Fibroblast of the conjunctiva (primary cell): ENCODE measurements at regions not wholly inside any gene's neighbourhood (a gene's known extent, or its start where the extent isn't known, plus 50 kb on each side); places are given as distances from the start of the nearest gene placed in this dataset.

Experiments
- DNase-seq: peaks from one replicate; pipeline ENCODE4 v3.0.0-alpha.2; 2010; ENCODE audit warnings: low read depth

DNA sequence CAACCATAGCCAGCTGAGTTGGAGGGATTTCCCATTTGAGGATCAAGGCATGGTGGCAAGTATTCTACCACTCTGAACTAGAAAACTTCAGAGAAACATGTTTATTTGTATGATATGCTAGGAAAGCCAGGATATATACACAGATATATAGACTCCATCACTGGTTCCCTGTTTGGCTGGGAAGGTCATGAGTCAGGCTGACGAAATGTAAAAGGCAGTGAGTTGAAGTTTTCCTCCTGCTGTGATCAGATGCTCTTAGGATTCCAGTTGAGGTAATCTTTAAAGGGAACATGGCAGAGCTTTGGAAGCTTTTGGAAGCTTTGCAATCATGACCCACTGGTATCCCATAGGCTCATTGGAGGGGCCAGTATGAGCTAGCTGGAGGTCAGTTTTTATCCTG, 1369.1 kb downstream of the EPHA7 start:
- no peak for DNase-seq

DNA sequence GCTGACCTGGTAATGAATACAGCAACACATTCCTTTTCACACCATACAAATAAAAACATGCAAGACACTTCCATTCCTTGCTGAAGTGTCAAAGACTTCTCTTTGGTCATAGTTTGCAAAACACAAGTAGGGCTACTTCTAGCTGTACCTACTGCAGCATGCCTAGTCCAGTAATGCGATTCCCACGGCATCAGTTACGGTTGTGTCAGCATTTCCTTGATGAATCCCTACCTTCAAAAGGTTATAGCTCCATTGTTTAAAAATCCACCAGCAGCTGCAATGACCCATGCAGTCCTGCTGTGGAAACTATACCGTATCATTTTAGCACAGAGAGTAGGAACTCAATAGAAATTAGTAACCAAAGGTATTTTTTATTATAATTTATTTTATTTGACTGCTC, 1371.5 kb downstream of the EPHA7 start:
- no peak for DNase-seq

DNA sequence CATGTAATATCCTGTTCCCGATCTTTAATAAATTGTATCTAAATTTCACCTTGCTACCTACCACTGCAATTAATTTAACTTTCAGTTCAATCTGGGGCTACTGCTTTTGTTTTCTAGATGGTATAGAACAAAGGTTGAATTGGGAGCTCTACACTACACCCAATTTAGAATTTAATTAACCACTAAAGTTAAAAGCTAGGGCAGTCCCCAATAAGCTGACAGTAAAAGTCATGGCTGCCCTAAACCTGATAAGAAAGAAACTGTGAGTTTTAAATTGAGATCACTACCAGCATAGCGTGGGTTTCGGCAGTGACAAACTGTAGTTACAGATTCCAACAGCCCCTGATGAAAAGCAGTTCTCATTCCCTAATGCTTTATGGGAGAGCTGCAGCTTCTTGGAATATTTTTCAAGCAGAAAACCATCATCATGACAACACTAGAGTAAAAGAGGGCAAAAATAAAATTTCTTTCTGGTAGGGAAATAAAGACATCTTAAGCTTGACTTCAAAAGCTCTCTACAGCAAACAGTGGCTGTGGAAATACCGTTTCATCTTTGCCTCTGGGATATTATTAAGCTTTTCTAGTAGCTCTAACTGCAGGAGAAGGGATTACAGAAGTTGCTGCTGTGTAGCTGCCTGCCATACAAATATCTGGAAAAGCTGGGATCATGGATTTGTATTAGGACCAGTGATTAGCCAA, 1372.1 kb downstream of the EPHA7 start:
- no peak for DNase-seq

DNA sequence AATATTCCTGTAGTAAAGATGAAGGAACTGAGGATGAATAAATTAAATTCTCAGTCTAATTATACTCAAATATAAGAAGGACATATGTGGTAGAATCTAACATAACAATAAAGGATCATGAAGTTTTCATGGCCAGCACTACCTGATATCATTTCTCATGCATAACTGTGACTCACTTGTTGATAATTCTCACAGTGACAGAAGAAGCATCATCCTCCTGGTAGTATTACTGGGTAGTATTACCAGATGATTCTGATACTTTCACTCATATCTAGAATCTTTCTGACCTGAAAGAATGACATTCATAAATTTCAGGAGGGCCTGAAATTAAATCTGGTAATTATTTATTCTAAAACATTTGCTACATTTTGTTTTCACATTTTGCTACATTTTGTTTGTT, 1375.0 kb downstream of the EPHA7 start:
- no peak for DNase-seq

DNA sequence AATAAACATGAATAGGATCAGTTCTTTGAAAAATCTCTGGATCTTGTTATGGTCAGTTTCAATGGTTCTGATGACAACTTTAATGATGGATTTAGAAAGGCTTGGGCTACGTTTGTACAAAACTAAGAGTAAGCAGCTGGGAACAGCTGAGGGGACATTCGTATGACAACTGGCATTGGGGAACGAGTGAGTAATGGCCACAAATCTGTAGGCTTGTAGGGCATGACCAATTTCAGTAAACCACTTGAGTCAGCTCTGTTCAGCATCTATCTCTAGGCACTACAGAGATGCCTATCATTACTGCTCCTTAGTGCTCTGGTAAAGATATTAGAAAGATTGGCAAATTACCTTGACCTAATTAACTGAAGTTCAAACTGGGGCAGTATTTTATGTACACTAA, 1375.6 kb downstream of the EPHA7 start:
- no peak for DNase-seq

DNA sequence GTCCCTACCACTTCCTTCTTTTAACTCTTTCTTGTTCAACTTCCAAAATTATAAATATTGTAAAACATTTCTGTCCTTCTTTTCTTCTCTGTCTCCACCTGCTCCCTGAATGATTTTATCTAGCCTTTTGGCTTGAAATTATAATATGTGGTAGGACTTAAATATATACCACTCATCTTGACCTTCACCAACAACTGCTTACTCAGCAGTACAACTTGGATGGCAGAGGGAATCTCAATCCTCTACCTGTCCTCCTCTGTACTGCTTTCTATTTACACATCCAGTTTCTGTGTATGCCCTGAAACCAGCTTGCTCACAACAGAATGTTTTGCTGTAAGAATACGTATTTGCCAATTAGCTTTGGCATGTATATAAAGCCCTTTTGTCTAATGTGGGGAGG, 1392.5 kb downstream of the EPHA7 start:
- no peak for DNase-seq

DNA sequence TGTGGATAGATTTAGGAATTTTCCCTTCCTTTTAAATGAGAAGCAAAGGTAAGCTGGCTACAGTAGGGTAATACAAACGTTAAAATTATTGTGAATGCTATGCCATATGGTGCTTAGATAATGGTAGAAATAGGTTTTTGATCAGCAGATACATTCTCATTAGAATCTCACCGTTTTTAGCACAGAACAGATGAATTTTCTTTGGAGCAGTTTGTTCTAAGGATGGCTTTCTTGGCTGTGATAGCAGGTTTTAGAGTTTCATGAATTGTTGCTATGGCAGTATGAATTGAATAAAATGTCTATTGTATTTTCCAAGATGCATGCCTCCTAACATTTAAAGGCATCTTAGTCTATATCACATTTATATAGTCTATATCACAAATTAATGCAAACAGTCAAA, 1394.5 kb downstream of the EPHA7 start:
- DNase-seq: no peak

DNA sequence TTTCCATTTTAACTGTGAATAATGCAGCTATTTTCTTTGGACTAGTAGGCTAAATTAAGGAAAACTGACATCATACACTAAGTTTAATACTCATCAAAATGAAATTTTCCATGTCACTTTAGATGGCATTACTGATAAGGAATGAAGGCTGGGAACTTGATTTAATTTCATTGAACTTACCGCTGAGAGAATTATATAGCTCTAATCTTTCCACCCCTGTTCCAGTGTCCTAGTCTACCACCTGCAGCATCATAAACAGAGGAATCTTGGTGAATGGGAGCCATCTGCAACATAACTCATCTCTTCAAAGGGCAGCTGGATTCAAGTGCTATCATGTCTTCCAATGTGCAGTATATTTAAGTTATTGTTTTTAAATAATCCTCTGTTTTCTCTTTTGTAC, 1395.2 kb downstream of the EPHA7 start:
- DNase-seq: no peak

DNA sequence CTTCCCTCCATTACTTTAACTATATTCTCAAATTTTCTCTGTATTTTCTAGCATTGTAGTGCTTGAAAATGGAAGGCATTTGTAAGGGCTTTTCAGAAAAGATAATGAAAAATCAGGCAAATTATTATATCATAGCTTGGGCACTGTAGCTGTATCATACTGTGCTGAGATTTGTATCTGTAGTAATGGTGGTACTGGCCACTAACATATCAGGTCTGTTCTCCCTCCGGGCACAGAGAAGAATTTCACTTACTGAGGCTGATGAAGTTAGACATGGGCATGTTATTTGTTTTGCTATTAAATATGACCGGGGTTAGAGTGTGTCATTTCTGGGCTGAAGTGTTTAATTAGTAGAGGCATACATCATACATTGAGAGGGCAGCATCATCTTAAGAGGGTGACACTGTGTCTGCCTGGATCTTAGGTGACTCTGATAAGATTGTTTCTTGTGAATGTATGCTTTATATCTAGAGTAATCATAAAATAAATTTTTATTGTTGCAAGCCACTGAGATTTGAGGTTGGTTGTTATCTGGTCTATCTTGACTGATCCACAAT, 1395.9 kb downstream of the EPHA7 start:
- no peak for DNase-seq

DNA sequence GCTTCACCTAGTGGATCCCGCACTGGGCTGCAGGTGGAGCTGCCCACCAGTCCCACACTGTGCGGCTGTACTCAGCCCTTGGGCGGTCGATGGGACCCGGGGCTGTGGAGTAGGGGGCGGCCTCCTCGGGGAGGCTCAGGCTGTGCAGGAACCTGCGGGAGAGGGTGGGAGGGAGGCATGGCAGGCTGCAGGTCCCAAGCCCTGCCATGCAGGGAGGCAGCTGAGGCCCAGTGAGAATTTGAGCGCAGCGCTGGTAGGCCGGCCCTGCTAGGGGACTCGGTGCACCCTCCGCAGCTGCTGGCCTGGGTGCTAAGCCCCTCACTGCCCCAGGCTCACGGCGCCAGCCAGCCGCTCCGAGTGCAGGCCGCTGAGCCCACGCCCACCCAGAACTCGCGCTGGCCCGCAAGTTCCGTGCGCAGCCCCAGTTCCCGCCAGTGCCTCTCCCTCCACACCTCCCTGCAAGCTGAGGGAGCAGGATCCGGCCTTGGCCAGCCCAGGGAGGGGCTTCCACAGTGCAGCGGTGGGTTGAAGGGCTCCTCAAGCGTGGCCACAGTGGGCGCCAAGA, 1407.6 kb downstream of the EPHA7 start:
- DNase-seq: no peak

DNA sequence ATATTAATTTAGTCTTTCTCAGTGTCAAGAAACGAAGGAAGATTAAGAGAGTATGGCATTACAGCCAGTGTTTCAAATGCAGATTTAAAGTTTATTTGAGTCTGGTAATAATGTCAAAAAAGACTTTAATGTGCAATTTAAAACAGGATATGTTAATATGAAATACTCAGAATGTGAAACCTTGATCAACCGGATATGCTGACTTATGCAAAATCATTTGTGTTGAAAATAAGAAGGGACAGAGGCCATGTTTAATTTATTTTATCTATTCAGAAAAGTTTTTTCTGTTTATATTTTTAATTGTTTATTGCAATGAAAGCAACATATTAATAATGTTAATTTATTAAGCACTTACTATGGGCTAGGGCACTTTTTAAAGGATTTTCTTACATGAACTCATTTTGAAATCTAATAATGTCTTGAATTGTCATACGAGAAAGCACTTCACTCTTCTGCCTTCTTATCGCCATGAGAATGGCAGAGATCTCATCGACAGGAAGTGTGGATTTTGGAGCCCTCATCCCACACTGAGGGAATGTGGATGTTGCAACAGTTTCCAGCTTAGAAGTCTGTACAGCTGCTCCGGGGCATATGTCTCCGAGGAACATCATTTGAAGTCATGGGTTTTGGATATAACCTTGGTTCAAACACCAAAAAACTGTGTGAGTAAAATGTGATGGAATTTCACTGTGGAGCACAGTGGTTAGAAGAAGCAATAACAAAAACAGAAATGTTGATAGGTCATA, 1410.4 kb downstream of the EPHA7 start:
- no peak for DNase-seq

DNA sequence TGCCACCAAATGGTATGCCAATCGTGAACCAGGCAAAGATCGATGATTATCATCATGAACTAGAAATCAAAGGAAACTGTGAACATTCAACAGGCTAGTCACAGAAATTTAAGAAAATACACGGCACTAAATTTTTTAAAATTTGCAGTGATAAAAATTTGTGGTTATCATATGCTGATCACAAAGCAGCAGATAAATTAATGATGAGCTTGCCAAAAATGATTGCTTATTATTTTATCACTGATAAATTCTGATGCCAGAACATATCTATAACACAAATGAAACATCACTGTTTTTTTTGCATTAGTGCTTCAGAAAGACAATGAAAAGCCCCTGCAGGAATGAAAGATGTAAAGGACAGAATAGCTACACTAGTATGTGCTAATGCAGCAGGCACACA, 1413.2 kb upstream of the MAP3K7 start:
- DNase-seq: no peak

DNA sequence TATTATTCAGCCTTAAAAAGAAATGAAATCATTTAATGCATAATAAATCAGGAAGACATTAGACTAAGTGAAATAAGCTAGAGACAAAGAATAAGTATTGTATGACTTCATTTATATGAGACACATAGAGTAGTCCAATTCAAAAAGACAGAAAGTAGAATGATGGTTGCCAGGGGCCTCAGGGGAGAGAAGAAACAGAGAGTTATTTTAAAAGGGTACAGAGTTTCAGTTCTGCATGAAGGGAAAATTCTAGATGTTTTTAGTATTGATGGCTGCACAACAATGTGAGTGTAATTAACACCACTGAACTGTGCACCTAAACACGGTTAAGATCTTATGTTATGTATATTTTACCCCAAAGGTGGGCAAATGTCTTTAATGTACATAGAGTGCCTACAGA, 1407.9 kb upstream of the MAP3K7 start:
- no peak for DNase-seq

DNA sequence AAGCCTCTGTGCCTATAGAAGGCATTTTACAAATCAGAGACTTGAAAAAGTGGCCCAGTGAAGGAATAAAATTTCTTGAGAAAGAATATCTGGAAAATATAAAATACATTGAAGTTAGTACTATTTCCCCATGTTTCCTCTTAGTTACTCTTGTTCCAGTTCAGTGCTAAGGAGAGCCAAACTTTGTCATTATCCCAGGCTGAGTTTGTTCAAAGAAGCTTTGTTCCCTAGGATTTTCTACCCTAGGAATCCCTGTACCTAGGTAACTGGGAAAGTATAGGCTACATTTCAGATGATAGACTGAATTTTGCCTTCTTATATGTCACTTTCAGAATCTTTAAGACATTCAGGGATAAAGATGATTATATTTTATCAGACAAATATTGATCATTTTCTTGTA, 1395.7 kb upstream of the MAP3K7 start:
- no peak for DNase-seq

DNA sequence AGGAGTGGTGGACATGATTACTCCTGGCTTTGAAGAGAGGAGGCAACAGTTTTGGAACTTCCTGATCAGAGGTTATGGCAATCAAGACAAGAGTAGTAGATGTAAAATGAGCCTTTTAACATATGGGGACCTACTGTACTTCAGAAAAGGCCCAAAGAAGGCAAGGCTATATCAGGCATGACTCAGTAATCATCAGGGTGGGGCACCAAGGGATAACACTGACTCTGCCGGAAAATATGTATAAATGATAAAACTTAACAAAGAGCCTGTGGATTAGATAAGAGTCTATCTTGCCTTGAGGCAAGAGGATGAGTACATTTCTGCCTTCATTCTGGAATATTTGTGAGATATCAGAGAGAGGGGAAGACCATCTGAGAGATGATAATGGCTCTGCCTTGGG, 1389.9 kb upstream of the MAP3K7 start:
- DNase-seq: no peak

DNA sequence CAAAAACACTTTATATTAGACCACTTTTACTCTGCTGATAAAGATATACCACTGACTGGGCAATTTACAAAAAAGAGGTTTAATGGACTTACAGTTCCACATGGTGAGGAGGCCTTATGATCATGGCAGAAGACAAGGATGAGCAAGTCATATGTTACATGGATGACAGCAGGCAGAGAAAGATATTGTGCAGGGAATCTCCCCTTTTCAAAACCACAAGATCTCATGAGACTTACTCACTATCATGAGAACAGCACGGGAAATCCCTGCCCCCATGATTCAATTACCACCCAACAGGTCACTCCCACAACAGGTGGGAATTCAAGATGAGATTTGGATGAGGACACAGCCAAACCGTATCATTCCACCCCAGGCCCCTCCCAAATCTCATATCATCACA, 1383.8 kb upstream of the MAP3K7 start:
- no peak for DNase-seq

DNA sequence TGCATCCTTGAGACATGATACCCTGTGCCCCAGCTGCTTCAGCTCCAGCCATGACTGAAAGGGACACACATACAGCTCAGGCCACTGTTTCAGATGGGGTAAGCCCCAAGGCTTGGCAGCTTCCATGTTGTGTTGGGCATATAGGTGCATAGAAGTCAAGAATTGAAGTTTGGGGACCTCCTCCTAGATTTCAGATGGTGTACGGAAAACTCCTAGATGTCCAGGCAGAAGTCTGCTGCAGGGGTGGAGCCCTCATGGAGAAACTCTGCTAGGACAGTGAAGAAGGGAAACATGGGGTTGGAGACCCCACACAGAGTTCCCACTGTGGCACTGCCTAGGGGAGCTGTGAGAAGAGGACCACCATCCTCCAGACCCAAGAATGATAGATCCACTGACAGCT, 1379.0 kb upstream of the MAP3K7 start:
- DNase-seq: no peak

DNA sequence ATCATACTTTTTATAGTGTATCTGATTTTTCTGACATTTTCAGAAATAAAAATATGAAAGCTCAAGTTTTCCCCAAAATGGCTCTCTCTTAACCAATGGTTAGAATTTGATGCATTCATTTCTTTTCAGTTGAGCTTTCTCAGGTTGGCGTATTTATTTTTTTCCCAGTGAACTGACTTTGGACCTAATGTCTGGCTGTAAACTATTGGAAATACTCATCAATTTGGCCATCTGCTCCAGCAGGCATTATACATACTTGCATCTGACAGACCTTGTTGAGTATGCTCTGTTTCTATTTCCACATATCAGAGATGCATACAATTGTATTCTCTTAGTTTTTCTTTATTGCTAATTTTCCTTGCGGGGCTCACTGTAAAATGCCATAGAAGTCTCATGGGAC, 1374.8 kb upstream of the MAP3K7 start:
- DNase-seq: no peak

DNA sequence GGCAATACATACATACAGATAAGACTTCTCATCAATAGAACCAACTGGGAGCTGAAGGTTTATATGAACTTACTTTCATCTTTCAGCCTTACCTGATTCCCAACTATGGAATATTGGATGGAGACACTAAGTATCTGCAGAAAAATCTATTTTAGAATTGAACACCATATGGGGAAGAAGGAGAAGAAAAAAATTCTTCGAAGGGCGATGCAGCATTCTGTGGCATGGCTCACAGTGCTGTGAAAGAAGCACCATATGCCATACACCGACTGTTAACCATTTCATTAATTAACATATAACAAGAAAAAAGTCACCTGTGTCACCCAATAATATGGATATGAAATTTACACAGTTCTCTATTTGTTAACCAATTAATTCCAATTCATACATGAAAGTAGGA, 1374.4 kb upstream of the MAP3K7 start:
- no peak for DNase-seq

DNA sequence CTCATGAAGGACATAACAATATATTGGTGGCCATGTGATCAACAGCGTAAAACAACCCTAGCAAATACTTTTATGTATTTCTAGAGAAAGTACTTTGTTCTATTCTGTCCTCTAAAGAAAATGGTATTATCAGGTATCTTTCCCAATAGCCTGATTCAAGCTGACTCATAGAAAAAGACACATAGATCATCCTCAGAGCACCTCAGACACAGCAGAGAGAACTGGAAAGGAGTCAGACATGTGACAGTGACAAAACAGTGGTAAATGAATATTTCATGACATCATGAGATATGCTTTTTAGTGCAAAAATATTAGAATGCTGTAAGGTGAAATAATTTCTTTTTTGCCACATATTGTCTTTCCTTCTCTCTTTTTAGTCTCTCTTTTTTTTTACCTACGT, 1355.0 kb upstream of the MAP3K7 start:
- no peak for DNase-seq

DNA sequence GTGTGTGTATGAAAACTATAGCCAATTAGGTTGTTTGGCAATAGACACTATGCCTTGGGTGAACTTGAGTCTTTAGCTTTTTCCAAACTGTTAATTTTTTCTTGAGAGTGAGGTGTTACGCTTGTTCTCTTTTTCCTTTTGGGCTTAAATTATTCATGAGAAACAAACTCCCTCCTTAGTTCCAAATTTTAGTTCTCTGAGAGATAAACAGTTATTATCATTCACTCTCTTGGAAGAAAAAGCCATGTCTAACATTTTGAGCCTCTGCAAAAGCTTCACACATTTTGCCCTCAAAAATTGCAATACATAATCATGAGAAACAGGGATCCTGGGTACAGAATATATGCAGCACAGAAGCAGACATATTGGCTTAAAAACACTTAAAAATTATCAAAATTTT, 1353.9 kb upstream of the MAP3K7 start:
- no peak for DNase-seq

DNA sequence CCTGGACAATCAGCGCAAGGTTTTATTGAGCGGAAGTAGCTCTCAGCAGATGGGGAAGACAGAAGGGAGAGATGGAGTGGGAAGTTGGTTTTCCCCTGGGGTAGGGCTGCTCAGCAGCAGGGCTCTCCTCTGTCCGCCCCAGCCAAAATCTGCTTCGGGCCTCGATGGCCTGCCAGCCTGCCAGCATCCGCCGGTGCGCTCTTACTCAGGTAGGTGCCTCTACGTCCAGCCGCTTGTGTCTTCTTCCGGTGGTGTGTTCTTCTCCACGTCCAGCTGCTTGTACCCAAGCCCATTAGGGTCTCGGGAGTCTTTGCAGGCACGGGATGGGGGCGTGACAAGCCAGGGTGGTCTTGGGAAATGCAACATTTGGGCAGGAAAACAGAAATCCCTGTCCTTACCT, 1340.0 kb upstream of the MAP3K7 start:
- DNase-seq: no peak

DNA sequence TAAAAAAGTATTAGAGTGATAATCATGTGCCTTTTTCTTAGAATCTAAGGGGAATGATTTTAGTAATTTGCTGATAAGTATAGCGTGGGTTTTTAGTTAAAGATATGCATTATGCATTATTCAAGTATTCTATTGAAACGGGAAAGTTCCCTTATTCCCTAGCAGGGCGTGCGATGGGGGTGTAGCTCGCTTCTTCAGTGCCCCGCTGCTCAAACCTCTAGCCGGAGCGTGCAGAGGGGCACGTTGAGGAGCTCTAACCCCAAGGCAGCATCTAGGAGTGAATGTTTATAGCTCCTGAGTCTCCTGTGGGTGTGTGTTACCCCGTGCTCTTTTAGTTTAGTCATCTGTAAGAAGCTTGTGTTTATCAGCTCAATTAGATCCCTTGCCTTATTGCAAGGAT, 1339.5 kb upstream of the MAP3K7 start:
- no peak for DNase-seq
